Lower lobe of right lung (tissue), 2 donors: ENCODE measurements at regions not wholly inside any gene's neighbourhood (a gene's known extent, or its start where the extent isn't known, plus 50 kb on each side); places are given as distances from the start of the nearest gene placed in this dataset.
"Not testable (repeated sequence)": the region's sequence is repeated elsewhere in the genome, so short reads cannot be mapped to it uniquely, and the experiment has no call there.

Source experiments
- ATAC-seq, 2 donors: fragments of 200-7000 bp; cut with Tn5 transposase; one replicate each; pipeline ENCODE4 v1.9.1; 2020 to 2022; ENCODE audit warnings: mild to moderate bottlenecking in 2 of 2, moderate library complexity in 2 of 2
- DNase-seq: peaks from one replicate; pipeline ENCODE4 v3.0.0-alpha.2; 2020
- H3K27ac ChIP-seq: fragments of 200-600 bp; one replicate; pipeline ENCODE4 v1.8.0; 2022
- H3K27me3 ChIP-seq: fragments of 200-600 bp; one replicate; pipeline ENCODE4 v1.8.0; 2022; ENCODE audit warnings: low read depth
- H3K36me3 ChIP-seq: fragments of 200-600 bp; one replicate; pipeline ENCODE4 v1.8.0; 2022; ENCODE audit warnings: mild to moderate bottlenecking
- H3K4me1 ChIP-seq: fragments of 200-600 bp; one replicate; pipeline ENCODE4 v1.8.0; 2022
- H3K4me3 ChIP-seq: fragments of 200-600 bp; one replicate; pipeline ENCODE4 v1.8.0; 2022; ENCODE audit warnings: mild to moderate bottlenecking
- H3K9me3 ChIP-seq: fragments of 200-600 bp; one replicate; pipeline ENCODE4 v1.8.0; 2022
- CTCF ChIP-seq: fragments of 200-600 bp; IDR thresholded peaks from one replicate; pipeline ENCODE4 v1.8.0; 2022; ENCODE audit warnings: antibody characterized with exemption, mild to moderate bottlenecking
- intact Hi-C: fragments of 100-400 bp; cut with DNase I; formaldehyde crosslinking; loops from one replicate; pipeline ENCODE4 v1.11.0; 2022
- donor health status: DM: no; HTN: yes; CAD: no; lungs with severe emphysema.

GRCh38 chrX:10992110-10992509 lies 119.0 kb upstream of the HCCS start:
- Histone ChIP-seq H3K4me1 (no peaks in the 10 kb centered on the region), H3K4me3 (no peak overlapping the region), H3K36me3 (no peaks in the 10 kb centered on the region), H3K9me3 (no peaks in the 10 kb centered on the region), H3K27ac (no peak overlapping the region), H3K27me3 (no peaks in the 10 kb centered on the region)
- intact Hi-C loops = no loop called here
- TF ChIP-seq CTCF = no peak
- ATAC-seq = no peak
- DNase-seq = no peak

GRCh38 chrX:11007076-11007475 lies 104.1 kb upstream of the HCCS start:
- H3K4me1 ChIP-seq, H3K4me3 ChIP-seq, intact Hi-C loops, H3K9me3 ChIP-seq, DNase-seq, H3K27me3 ChIP-seq, H3K36me3 ChIP-seq, ATAC-seq, H3K27ac ChIP-seq: not testable (repeated sequence)

- no peak overlapping the region for H3K27ac ChIP-seq
- intact Hi-C loops = no loop called here
- no peaks in the 10 kb centered on the region for H3K4me1 ChIP-seq
- no peak for TF ChIP-seq CTCF
- ATAC-seq = no peak
- H3K27me3 ChIP-seq = no peaks in the 10 kb centered on the region
- no peaks in the 10 kb centered on the region for H3K36me3 ChIP-seq
- no peak overlapping the region for H3K4me3 ChIP-seq
- no peaks in the 10 kb centered on the region for H3K9me3 ChIP-seq
- DNase-seq = no peak
Observed at GRCh38 chrX:11010476-11010875, 100.7 kb upstream of the HCCS start.

GRCh38 chrX:11016728-11017127 lies 94.4 kb upstream of the HCCS start:
- intact Hi-C loops = no loop called here
- no peak for DNase-seq
- no peak for ATAC-seq
- Histone ChIP-seq H3K27ac (no peak overlapping the region), H3K9me3 (no peaks in the 10 kb centered on the region), H3K4me1 (no peaks in the 10 kb centered on the region), H3K4me3 (no peak overlapping the region), H3K36me3 (no peaks in the 10 kb centered on the region), H3K27me3 (no peaks in the 10 kb centered on the region)
- no peak for TF ChIP-seq CTCF

- H3K9me3 ChIP-seq, DNase-seq, H3K27ac ChIP-seq, H3K4me3 ChIP-seq, intact Hi-C loops, H3K36me3 ChIP-seq, H3K4me1 ChIP-seq, ATAC-seq, H3K27me3 ChIP-seq: not testable (repeated sequence)
Observed at GRCh38 chrX:11022588-11022987, 88.5 kb upstream of the HCCS start.

GRCh38 chrX:11039926-11040325 lies 71.2 kb upstream of the HCCS start:
- Histone ChIP-seq H3K27me3 (no peaks in the 10 kb centered on the region), H3K4me3 (no peak overlapping the region), H3K4me1 (no peaks in the 10 kb centered on the region), H3K9me3 (no peaks in the 10 kb centered on the region), H3K27ac (no peak overlapping the region), H3K36me3 (no peaks in the 10 kb centered on the region)
- DNase-seq (no peak), ATAC-seq (no peak)
- intact Hi-C loops = no loop called here
- no peak for TF ChIP-seq CTCF

- Histone ChIP-seq H3K27me3 (no peaks in the 10 kb centered on the region), H3K4me1 (no peaks in the 10 kb centered on the region), H3K4me3 (no peak overlapping the region), H3K27ac (no peak overlapping the region), H3K36me3 (no peaks in the 10 kb centered on the region), H3K9me3 (no peaks in the 10 kb centered on the region)
- TF ChIP-seq CTCF = no peak
- ATAC-seq = no peak
- intact Hi-C loops = no loop called here
- no peak for DNase-seq
Observed at GRCh38 chrX:11040405-11040804, 70.7 kb upstream of the HCCS start.
